ENCODE measurements at regions not wholly inside any gene's neighbourhood (a gene's known extent, or its start where the extent isn't known, plus 50 kb on each side); places are given as distances from the start of the nearest gene placed in this dataset.

DNA sequence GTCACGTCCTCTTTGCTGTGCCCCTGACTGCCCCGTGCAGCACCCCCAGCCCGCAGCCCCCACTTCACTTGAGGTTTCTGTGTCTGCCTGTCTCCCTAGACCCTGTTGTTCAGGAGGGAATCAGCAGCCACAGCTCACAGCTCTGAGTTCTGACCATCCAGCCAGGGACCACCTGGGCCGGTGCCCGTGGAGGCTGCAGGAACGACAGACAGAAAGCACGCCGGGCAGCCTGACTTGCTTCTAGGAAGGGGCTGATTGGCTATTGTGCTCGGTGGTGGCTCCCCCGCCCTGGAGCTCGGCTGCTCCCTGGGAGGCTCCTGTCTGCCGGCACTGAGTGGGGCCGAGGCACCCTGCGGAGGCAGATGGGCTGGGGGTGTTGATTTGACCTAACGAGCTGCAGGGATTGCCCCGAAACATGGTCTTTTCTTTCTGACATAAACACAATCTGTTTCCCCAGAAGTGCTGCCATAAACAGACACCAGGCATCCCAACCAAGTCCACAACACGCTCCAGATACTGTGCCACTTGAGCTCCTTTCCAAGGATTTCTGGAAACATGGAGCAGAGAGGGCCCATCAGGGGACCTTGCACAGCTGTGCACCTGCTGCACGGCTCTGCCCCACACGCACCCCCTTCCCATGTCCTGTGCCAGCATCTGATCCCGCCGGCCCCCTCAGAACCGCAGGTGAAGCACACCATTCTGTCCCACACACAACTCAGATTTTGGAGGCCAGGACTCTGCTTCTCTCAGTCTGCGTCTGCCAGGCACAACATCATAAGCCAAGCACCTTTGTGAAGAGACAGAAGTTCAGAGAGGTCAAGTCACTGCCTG, 855.9 kb downstream of the TBC1D22A start:
- TF ChIP-seq EZH2phosphoT487 (IDR thresholded peaks at IDR 0.05; ENCODE audit: borderline replicate concordance, low read length) (no peak), EZH2 (IDR thresholded peaks at IDR 0.05; ENCODE audit: low read length, unreplicated experiment) (no peak)

Data from PC-3 (cell line).